IMR-90 (cell line): ENCODE measurements at regions not wholly inside any gene's neighbourhood (a gene's known extent, or its start where the extent isn't known, plus 50 kb on each side); places are given as distances from the start of the nearest gene placed in this dataset.
"Not testable (repeated sequence)": the region's sequence is repeated elsewhere in the genome, so short reads cannot be mapped to it uniquely, and the experiment has no call there.

Experiments
- MAZ ChIP-seq: IDR thresholded peaks from 2 replicates; pipeline ENCODE4 v1.6.1; 2012; ENCODE audit warnings: low read depth, mild to moderate bottlenecking, low read length, improper control_type of control experiment, moderate library complexity, borderline replicate concordance
- NFE2L2 ChIP-seq: fragments of 150-350 bp; IDR thresholded peaks from 2 replicates; pipeline ENCODE4 v1.6.1; 2016; ENCODE audit warnings: low read depth, mild to moderate bottlenecking, low read length
- RAD21 ChIP-seq: IDR thresholded peaks from 2 replicates; pipeline ENCODE4 v1.6.1; 2012; ENCODE audit warnings: low read length, improper control_type of control experiment
- TF ChIP-seq, protein P1 (sequence below): conservative IDR thresholded peaks from 2 replicates; pipeline ENCODE4 v1.5.1; 2012; ENCODE audit warnings: mild to moderate bottlenecking, low read depth, low read length, improper control_type of control experiment

DNA sequence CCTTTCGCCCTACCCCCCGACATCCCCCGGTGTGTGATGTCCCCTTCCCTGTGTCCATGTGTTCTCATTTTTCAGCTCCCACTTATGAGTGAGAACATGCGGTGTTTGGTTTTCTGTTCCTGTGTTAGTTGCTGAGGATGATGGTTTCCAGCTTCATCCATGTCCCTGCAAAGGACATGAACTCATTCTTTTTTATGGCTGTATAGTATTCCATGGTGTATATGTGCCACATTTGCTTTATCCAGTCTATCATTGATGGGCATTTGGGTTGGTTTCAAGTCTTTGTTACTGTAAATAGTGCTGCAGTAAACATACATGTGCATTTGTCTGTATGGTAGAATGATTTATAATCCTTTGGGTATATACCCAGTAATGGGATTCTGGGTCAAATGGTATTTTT is 392.1 kb downstream of the UTRN start:
- TF ChIP-seq, protein P1, sequence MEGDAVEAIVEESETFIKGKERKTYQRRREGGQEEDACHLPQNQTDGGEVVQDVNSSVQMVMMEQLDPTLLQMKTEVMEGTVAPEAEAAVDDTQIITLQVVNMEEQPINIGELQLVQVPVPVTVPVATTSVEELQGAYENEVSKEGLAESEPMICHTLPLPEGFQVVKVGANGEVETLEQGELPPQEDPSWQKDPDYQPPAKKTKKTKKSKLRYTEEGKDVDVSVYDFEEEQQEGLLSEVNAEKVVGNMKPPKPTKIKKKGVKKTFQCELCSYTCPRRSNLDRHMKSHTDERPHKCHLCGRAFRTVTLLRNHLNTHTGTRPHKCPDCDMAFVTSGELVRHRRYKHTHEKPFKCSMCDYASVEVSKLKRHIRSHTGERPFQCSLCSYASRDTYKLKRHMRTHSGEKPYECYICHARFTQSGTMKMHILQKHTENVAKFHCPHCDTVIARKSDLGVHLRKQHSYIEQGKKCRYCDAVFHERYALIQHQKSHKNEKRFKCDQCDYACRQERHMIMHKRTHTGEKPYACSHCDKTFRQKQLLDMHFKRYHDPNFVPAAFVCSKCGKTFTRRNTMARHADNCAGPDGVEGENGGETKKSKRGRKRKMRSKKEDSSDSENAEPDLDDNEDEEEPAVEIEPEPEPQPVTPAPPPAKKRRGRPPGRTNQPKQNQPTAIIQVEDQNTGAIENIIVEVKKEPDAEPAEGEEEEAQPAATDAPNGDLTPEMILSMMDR: not testable (repeated sequence)
- TF ChIP-seq RAD21, NFE2L2, MAZ: not testable (repeated sequence)
